K562 (cell line): ENCODE measurements at regions not wholly inside any gene's neighbourhood (a gene's known extent, or its start where the extent isn't known, plus 50 kb on each side); places are given as distances from the start of the nearest gene placed in this dataset.

Source experiments
- ATAC-seq: fragments of 200-7000 bp; cut with Tn5 transposase; 3 replicates; pipeline ENCODE4 v1.9.1; 2020; ENCODE audit warnings: moderate library complexity
- BruUV-seq: library from RNA; stranded (reverse); fragments of 400-500 nt; replicated peaks from 2 replicates; lab custom pipeline; 2021; lab: Mats Ljungman, UMichigan
- CTCF ChIA-PET: fragments of 300-600 bp; formaldehyde crosslinking; extraction: SDS; loops from one replicate; lab custom pipeline; 2021; ENCODE audit warnings: low intra/inter-chr PET ratio; lab: Yijun Ruan, JAX
- POLR2A ChIA-PET: fragments of 300-600, 350-650 bp; sonication (Branson Sonifier 250); formaldehyde crosslinking; extraction: SDS; loops from one replicate; lab custom pipeline; 2021; ENCODE audit warnings: antibody characterized with exemption, inconsistent platforms; lab: Yijun Ruan, JAX
- DNase-seq, 4 experiments: peaks; one replicate each; pipeline versions ENCODE4 v3.0.0 to v3.0.0-alpha.2; 2011 to 2018; ENCODE audit warnings: low spot score in 3 of 4, mixed read lengths in 3 of 4; ENCODE audit errors: extremely low read depth in 1 of 4
- FAIRE-seq: peaks from 2 replicates; lab custom pipeline; 2011; peaks lifted over from hg19 to GRCh38; lab: Jason Lieb, UNC
- H2AFZ ChIP-seq: 2 replicates; pipeline ENCODE4 v1.6.0; 2011; ENCODE audit warnings: low read depth, low read length, control low read depth, inconsistent platforms
- H3K27ac ChIP-seq: fragments of 200-600 bp; 3 replicates; pipeline ENCODE4 v1.8.0; 2011; ENCODE audit warnings: low read depth, mild to moderate bottlenecking, control low read depth, inconsistent platforms, low read length, moderate library complexity, mixed read lengths; ENCODE audit errors: extremely low read depth
- H3K27me3 ChIP-seq, 2 experiments: fragments of 300-600 bp in 1 of 2; 2 replicates in 1 of 2; 3 replicates in 1 of 2; pipeline versions ENCODE4 v1.6.0 to v1.8.0; 2011; ENCODE audit warnings: inconsistent platforms in 2 of 2, low read length in 2 of 2, mild to moderate bottlenecking in 1 of 2, mixed read lengths in 1 of 2, moderate library complexity in 1 of 2; ENCODE audit not compliant: control insufficient read depth in 2 of 2, insufficient read depth in 2 of 2
- H3K36me3 ChIP-seq: fragments of 300-600 bp; 3 replicates; pipeline ENCODE4 v1.8.0; 2011; ENCODE audit warnings: mild to moderate bottlenecking, low read length, inconsistent platforms; ENCODE audit not compliant: control insufficient read depth, insufficient read depth
- H3K4me1 ChIP-seq, 2 experiments: fragments of 200-600 bp in 1 of 2; replicated peaks in 1 of 2; 2 replicates in 1 of 2; 3 replicates in 1 of 2; pipeline versions ENCODE4 v1.5.1 to v1.8.0; 2011; ENCODE audit warnings: inconsistent platforms in 2 of 2, low read length in 2 of 2, mild to moderate bottlenecking in 1 of 2, mixed read lengths in 1 of 2, moderate library complexity in 1 of 2; ENCODE audit not compliant: control insufficient read depth in 2 of 2, insufficient read depth in 2 of 2
- H3K4me2 ChIP-seq: 2 replicates; pipeline ENCODE4 v1.6.1; 2011; ENCODE audit warnings: low read length, control low read depth, inconsistent platforms, mixed read lengths; ENCODE audit not compliant: insufficient read depth
- H3K4me3 ChIP-seq: fragments of 200-600 bp; sonication (generic), shearing (Covaris generic); 2 replicates; pipeline ENCODE4 v1.5.1; 2016; ENCODE audit warnings: control low read depth, inconsistent platforms
- H3K79me2 ChIP-seq: fragments of 200-600 bp; 3 replicates; pipeline ENCODE4 v1.8.0; 2011; ENCODE audit warnings: low read length, inconsistent platforms; ENCODE audit not compliant: control insufficient read depth, insufficient read depth
- H3K9ac ChIP-seq, 2 experiments: 2 replicates each; pipeline versions ENCODE4 v1.6.0 to v1.6.1; 2011; ENCODE audit warnings: low read depth in 2 of 2, low read length in 2 of 2, control low read depth in 1 of 2, inconsistent platforms in 1 of 2, mild to moderate bottlenecking in 1 of 2, mixed read lengths in 1 of 2; ENCODE audit not compliant: insufficient read depth in 1 of 2
- H3K9me1 ChIP-seq: one replicate; pipeline ENCODE4 v1.6.0; 2011; ENCODE audit warnings: inconsistent platforms, mild to moderate bottlenecking, low read length, moderate library complexity; ENCODE audit not compliant: control insufficient read depth, insufficient read depth
- H3K9me3 ChIP-seq: replicated peaks from 2 replicates; pipeline ENCODE4 v1.5.1; 2011; ENCODE audit warnings: low read depth, low read length, inconsistent platforms; ENCODE audit not compliant: control insufficient read depth, insufficient read depth
- H4K20me1 ChIP-seq: replicated peaks from 2 replicates; pipeline ENCODE4 v1.6.1; 2011; ENCODE audit warnings: low read length, inconsistent platforms, mixed read lengths; ENCODE audit not compliant: control insufficient read depth, insufficient read depth
- BMI1 ChIP-seq: fragments of 150-350 bp; IDR thresholded peaks from 2 replicates; pipeline ENCODE4 v1.6.1; 2014; ENCODE audit warnings: low read length
- CEBPB ChIP-seq: fragments of 450-650 bp; IDR thresholded peaks from 2 replicates; pipeline ENCODE4 v1.6.1; 2016; ENCODE audit warnings: missing genetic modification characterization, missing compliant biosample characterization
- CEBPG ChIP-seq, 3 experiments: fragments of 200-800 bp in 1 of 3; sonication (Bioruptor generic) in 1 of 3; sonication (generic) in 1 of 3; formaldehyde crosslinking in 1 of 3; IDR thresholded peaks in 2 of 3; conservative IDR thresholded peaks in 1 of 3; 2 replicates each; pipeline versions ENCODE4 v1.6.1 to v1.8.0; 2016 to 2022; ENCODE audit warnings: missing compliant biosample characterization in 2 of 3, missing genetic modification characterization in 2 of 3, mild to moderate bottlenecking in 1 of 3, missing genetic modification reagents in 1 of 3
- TCF3 ChIP-seq: sonication (generic); formaldehyde crosslinking; IDR thresholded peaks from 2 replicates; pipeline ENCODE4 v1.4.0; 2020; ENCODE audit warnings: mild to moderate bottlenecking, missing genetic modification reagents
- ZBED1 ChIP-seq: IDR thresholded peaks from 2 replicates; pipeline ENCODE4 v1.6.1; 2014
- ZBTB9 ChIP-seq: fragments of 450-650 bp; formaldehyde crosslinking; IDR thresholded peaks from 2 replicates; pipeline ENCODE4 v1.4.0; 2020; ENCODE audit warnings: mild to moderate bottlenecking, moderate library complexity
- ZKSCAN8 ChIP-seq: fragments of 200-800 bp; sonication (Bioruptor generic); IDR thresholded peaks from 2 replicates; pipeline ENCODE4 v1.6.1; 2016; ENCODE audit warnings: missing genetic modification characterization, missing compliant biosample characterization
- ZNF124 ChIP-seq: sonication (generic); formaldehyde crosslinking; IDR thresholded peaks from 2 replicates; pipeline ENCODE4 v1.8.1; 2022; ENCODE audit warnings: missing genetic modification reagents
- ZNF197 ChIP-seq: fragments of 200-800 bp; sonication (Bioruptor generic); IDR thresholded peaks from 2 replicates; pipeline ENCODE4 v1.6.1; 2016; ENCODE audit warnings: low read depth, missing genetic modification characterization, missing compliant biosample characterization
- WGBS: fragments of 100-300 bp; shearing (Covaris generic); methylation state at CpG from one replicate; pipeline ENCODE4 v1.1.6; 2016; ENCODE audit warnings: low coverage, mixed read lengths; ENCODE audit not compliant: insufficient coverage; ENCODE audit errors: missing lambda C conversion rate; 5-methylcytosine and 5-hydroxymethylcytosine counted together
- in situ Hi-C: fragments of 300-500 bp; cut with MboI; formaldehyde crosslinking; loops from 4 replicates; pipeline ENCODE4 v1.15.0; 2018; ENCODE audit warnings: inconsistent platforms, mixed read lengths
- intact Hi-C: fragments of 100-400 bp; cut with micrococcal nuclease; formaldehyde crosslinking; loops from 2 replicates; pipeline ENCODE4 v1.14.2; 2022
- TF ChIP-seq, protein P1 (sequence below): fragments of 250-450 bp; sonication (Bioruptor Pico); IDR thresholded peaks from 2 replicates; pipeline ENCODE4 v1.5.0; 2021

DNA sequence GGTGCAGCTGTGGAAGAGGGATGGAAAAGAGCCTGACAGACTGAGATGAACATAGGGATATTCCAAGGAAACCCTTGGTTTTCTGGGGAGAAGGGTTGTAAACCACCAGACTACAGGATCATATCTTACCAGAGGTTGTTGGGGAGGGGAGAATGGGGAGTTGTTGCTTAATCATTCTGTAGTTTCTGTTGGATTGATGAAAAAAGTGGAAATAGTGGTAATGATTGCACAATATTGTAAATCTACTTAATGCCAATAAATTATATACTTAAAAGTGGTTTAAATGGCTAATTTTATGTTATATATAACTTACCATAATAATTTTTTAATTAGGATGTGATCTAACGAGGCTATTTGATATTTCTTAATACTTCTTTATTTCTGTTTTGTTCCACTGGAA is 800.9 kb downstream of the BCL11A start:
- FAIRE-seq (no peak), ATAC-seq (no peak), DNase-seq (no peak)
- CTCF ChIA-PET = no interaction called here
- Histone ChIP-seq H3K9ac (no peak overlapping the region), H2AFZ (no peak overlapping the region), H3K27me3 (no peaks in the 10 kb centered on the region), H3K79me2 (no peaks in the 10 kb centered on the region), H3K4me1 (no peaks in the 10 kb centered on the region), H3K9me1 (no peaks in the 10 kb centered on the region), H3K4me3 (no peak overlapping the region), H4K20me1 (no peaks in the 10 kb centered on the region), H3K27ac (no peak overlapping the region), H3K9me3 (no peaks in the 10 kb centered on the region), H3K36me3 (no peaks in the 10 kb centered on the region), H3K4me2 (no peak overlapping the region)
- in situ Hi-C loops (no loop called here), intact Hi-C loops (no loop called here)
- WGBS = 0% methylated on average over 1 of the region's 1 CpG
- no TSS peak for BruUV-seq
- POLR2A ChIA-PET = no interaction called here
- TF ChIP-seq CEBPG (CRISPR knock-in tag; IDR thresholded peaks at IDR 0.05) (no peak), CEBPG (tag; conservative IDR thresholded peaks at IDR 0.05 in 1 of 2, IDR thresholded peaks at IDR 0.05 in 1 of 2) (peak in 1 of 2 experiments; percentile 75; a peak in 2 of 4 replicates), ZBTB9 (CRISPR knock-in tag) (no peak), ZNF197 (CRISPR knock-in tag) (no peak), CEBPB (tag) (peak; percentile 50; the same call in 1 of the 2 replicates), BMI1 (no peak), TCF3 (CRISPR knock-in tag) (no peak), ZKSCAN8 (CRISPR knock-in tag) (no peak), ZBED1 (no peak), ZNF124 (no peak)
- TF ChIP-seq, protein P1, sequence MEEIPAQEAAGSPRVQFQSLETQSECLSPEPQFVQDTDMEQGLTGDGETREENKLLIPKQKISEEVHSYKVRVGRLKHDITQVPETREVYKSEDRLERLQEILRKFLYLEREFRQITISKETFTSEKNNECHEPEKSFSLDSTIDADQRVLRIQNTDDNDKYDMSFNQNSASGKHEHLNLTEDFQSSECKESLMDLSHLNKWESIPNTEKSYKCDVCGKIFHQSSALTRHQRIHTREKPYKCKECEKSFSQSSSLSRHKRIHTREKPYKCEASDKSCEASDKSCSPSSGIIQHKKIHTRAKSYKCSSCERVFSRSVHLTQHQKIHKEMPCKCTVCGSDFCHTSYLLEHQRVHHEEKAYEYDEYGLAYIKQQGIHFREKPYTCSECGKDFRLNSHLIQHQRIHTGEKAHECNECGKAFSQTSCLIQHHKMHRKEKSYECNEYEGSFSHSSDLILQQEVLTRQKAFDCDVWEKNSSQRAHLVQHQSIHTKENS (CRISPR knock-in tag) = no peak
